ENCODE measurements at regions not wholly inside any gene's neighbourhood (a gene's known extent, or its start where the extent isn't known, plus 50 kb on each side); places are given as distances from the start of the nearest gene placed in this dataset.

GRCh38 chr6:21742238-21742660, 148.7 kb downstream of the SOX4 start:
- TF ChIP-seq, protein P1, sequence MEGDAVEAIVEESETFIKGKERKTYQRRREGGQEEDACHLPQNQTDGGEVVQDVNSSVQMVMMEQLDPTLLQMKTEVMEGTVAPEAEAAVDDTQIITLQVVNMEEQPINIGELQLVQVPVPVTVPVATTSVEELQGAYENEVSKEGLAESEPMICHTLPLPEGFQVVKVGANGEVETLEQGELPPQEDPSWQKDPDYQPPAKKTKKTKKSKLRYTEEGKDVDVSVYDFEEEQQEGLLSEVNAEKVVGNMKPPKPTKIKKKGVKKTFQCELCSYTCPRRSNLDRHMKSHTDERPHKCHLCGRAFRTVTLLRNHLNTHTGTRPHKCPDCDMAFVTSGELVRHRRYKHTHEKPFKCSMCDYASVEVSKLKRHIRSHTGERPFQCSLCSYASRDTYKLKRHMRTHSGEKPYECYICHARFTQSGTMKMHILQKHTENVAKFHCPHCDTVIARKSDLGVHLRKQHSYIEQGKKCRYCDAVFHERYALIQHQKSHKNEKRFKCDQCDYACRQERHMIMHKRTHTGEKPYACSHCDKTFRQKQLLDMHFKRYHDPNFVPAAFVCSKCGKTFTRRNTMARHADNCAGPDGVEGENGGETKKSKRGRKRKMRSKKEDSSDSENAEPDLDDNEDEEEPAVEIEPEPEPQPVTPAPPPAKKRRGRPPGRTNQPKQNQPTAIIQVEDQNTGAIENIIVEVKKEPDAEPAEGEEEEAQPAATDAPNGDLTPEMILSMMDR (conservative IDR thresholded peaks at IDR 0.05; ENCODE audit: low read length), result no peak
- TF ChIP-seq EZH2phosphoT487 (IDR thresholded peaks at IDR 0.05; ENCODE audit: borderline replicate concordance), result no peak

Measured in Loucy (cell line).